Neutrophil (primary cell): ENCODE measurements at regions not wholly inside any gene's neighbourhood (a gene's known extent, or its start where the extent isn't known, plus 50 kb on each side); places are given as distances from the start of the nearest gene placed in this dataset.
"Not testable (repeated sequence)": the region's sequence is repeated elsewhere in the genome, so short reads cannot be mapped to it uniquely, and the experiment has no call there.

ENCODE experiments used
- H3K27ac ChIP-seq: fragments of 200-600 bp; sonication (generic); 2 replicates; pipeline ENCODE4 v1.5.1; 2016; ENCODE audit warnings: mild to moderate bottlenecking, moderate library complexity
- H3K27me3 ChIP-seq: fragments of 200-600 bp; sonication (generic); 2 replicates; pipeline ENCODE4 v1.6.0; 2016; ENCODE audit warnings: mild to moderate bottlenecking
- H3K36me3 ChIP-seq: fragments of 200-600 bp; sonication (generic); 2 replicates; pipeline ENCODE4 v1.5.1; 2017
- H3K4me1 ChIP-seq, 2 experiments: fragments of 200-600 bp in 1 of 2; sonication (generic) in 1 of 2; 1 replicate in 1 of 2; 2 replicates in 1 of 2; pipeline versions ENCODE4 v1.5.1 to v1.6.1; 2013 to 2016; ENCODE audit warnings: low read depth in 1 of 2, low read length in 1 of 2, mild to moderate bottlenecking in 1 of 2, moderate library complexity in 1 of 2; ENCODE audit not compliant: control insufficient read depth in 1 of 2, insufficient read depth in 1 of 2
- H3K4me3 ChIP-seq, 2 experiments: fragments of 200-600 bp in 1 of 2; sonication (generic) in 1 of 2; 1 replicate in 1 of 2; 2 replicates in 1 of 2; pipeline ENCODE4 v1.5.1; 2013 to 2016; ENCODE audit warnings: low read depth in 1 of 2, low read length in 1 of 2, mild to moderate bottlenecking in 1 of 2, moderate library complexity in 1 of 2
- H3K9me3 ChIP-seq: fragments of 200-600 bp; sonication (generic); 2 replicates; pipeline ENCODE4 v1.5.1; 2016
- TF ChIP-seq, protein P1 (sequence below): fragments of 200-600 bp; sonication (generic); IDR thresholded peaks from 2 replicates; pipeline ENCODE4 v1.5.1; 2016; ENCODE audit warnings: antibody characterized with exemption

DNA sequence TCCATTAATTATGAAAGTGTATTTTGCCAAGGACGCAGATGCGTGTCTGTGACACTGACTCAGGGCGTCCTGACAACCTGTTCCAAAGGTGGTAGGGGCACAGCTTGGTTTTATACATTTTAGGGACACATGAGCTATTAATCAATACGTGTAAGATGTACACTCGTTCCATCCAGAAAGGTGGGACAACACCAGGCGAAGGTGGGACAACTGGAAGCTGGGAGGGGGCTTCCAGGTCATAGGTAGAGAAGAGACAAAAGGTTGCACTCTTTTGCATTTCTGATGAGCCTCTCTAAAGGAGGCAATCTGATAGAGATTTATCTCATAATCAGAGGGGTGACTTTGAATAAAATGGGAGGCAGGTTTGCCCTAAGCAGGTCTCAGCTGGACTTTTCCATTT, 82.7 kb upstream of the ZNF746 start:
- Histone ChIP-seq H3K36me3 (peaks cover 14% of the 10 kb centered on the region), H3K9me3 (peaks cover 3% of the 10 kb centered on the region), H3K27ac (no peak overlapping the region), H3K4me3 (no peak overlapping the region), H3K4me1 (no peaks in the 10 kb centered on the region), H3K27me3 (no peaks in the 10 kb centered on the region)
- TF ChIP-seq, protein P1, sequence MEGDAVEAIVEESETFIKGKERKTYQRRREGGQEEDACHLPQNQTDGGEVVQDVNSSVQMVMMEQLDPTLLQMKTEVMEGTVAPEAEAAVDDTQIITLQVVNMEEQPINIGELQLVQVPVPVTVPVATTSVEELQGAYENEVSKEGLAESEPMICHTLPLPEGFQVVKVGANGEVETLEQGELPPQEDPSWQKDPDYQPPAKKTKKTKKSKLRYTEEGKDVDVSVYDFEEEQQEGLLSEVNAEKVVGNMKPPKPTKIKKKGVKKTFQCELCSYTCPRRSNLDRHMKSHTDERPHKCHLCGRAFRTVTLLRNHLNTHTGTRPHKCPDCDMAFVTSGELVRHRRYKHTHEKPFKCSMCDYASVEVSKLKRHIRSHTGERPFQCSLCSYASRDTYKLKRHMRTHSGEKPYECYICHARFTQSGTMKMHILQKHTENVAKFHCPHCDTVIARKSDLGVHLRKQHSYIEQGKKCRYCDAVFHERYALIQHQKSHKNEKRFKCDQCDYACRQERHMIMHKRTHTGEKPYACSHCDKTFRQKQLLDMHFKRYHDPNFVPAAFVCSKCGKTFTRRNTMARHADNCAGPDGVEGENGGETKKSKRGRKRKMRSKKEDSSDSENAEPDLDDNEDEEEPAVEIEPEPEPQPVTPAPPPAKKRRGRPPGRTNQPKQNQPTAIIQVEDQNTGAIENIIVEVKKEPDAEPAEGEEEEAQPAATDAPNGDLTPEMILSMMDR = no peak

DNA sequence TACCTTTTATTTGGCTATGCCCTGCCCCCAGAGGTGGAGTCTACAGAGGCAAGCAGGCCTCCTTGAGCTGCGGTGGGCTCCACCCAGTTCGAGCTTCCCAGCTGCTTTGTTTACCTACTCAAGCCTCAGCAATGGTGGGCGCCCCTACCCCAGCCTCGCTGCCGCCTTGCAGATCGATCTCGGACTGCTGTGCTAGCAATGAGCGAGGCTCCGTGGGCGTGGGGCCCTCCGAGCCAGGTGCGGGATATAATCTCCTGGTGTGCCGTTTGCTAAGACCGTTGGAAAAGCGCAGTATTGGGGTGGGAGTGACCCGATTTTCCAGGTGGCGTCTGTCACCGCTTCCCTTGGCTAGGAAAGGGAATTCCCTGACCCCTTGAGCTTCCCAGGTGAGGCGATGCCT, 81.8 kb upstream of the ZNF746 start:
- H3K9me3 ChIP-seq, H3K4me3 ChIP-seq, H3K4me1 ChIP-seq, H3K27me3 ChIP-seq, H3K27ac ChIP-seq: not testable (repeated sequence)
- H3K36me3 ChIP-seq = peaks cover 10% of the 10 kb centered on the region

GRCh38 chr7:149574428-149574827, 76.8 kb upstream of the ZNF746 start:
- H3K9me3 ChIP-seq, H3K4me1 ChIP-seq, H3K27me3 ChIP-seq, H3K4me3 ChIP-seq, H3K36me3 ChIP-seq, H3K27ac ChIP-seq: not testable (repeated sequence)

DNA sequence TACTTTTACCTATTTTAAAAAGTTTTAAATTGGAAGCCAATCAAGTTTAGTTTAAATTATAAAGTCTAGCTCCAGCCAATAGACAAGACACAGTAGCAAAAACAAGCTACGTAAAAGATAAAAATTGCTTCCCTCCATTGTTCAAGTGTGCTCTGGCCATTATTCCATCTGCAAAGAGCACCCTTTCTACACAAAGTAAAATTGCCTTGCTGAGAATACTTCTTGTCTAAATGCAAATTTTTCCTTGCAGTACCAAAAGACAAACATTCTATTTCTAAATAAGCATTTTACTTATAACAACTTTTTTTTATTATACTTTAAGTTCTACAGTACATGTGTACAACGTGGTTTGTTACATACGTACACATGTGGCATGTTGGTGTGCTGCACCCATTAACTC, 75.9 kb upstream of the ZNF746 start:
- Histone ChIP-seq H3K4me1 (no peaks in the 10 kb centered on the region), H3K36me3 (no peaks in the 10 kb centered on the region), H3K9me3 (peaks cover 17% of the 10 kb centered on the region), H3K27me3 (no peaks in the 10 kb centered on the region), H3K4me3 (no peak overlapping the region), H3K27ac (no peak overlapping the region)
- TF ChIP-seq, protein P1 = no peak

DNA sequence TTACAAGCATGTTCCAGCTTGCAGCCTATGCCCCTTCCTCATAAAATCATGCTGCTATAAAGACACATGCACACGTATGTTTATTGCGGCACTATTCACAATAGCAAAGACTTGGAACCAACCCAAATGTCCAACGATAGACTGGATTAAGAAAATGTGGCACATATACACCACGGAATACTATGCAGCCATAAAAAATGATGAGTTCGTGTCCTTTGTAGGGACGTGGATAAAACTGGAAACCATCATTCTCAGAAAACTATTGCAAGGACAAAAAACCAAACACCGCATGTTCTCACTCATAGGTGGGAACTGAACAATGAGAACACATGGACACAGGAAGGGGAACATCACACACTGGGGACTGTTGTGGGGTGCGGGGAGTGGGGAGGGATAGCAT, 75.3 kb upstream of the ZNF746 start:
- H3K4me3 ChIP-seq, H3K27me3 ChIP-seq, H3K36me3 ChIP-seq, H3K27ac ChIP-seq, H3K4me1 ChIP-seq: not testable (repeated sequence)
- peaks cover 17% of the 10 kb centered on the region for H3K9me3 ChIP-seq

- Histone ChIP-seq H3K4me3 (no peak overlapping the region), H3K27ac (no peak overlapping the region), H3K9me3 (peaks cover 17% of the 10 kb centered on the region), H3K27me3 (no peaks in the 10 kb centered on the region), H3K4me1 (no peaks in the 10 kb centered on the region), H3K36me3 (no peaks in the 10 kb centered on the region)
- TF ChIP-seq, protein P1 = no peak
These were observed 73.2 kb upstream of the ZNF746 start for GRCh38 chr7:149570784-149571183.

GRCh38 chr7:149569726-149570422, 72.3 kb upstream of the ZNF746 start:
- Histone ChIP-seq H3K4me1 (no peaks in the 10 kb centered on the region), H3K9me3 (peaks cover 17% of the 10 kb centered on the region), H3K27ac (no peak overlapping the region), H3K36me3 (no peaks in the 10 kb centered on the region), H3K27me3 (no peaks in the 10 kb centered on the region), H3K4me3 (no peak overlapping the region)
- TF ChIP-seq, protein P1 = no peak
